PFSK-1 (cell line): ENCODE measurements at regions not wholly inside any gene's neighbourhood (a gene's known extent, or its start where the extent isn't known, plus 50 kb on each side); places are given as distances from the start of the nearest gene placed in this dataset.

Source experiments
- FOXP2 ChIP-seq: optimal IDR thresholded peaks from 2 replicates; pipeline ENCODE3; 2011; ENCODE audit warnings: borderline replicate concordance, control low read depth, inconsistent platforms; ENCODE audit not compliant: insufficient read depth; ENCODE audit errors: extremely low read length, extremely low read depth
- POLR2AphosphoS5 ChIP-seq: IDR thresholded peaks from 2 replicates; pipeline ENCODE4 v1.6.1; 2012; ENCODE audit warnings: low read depth, mild to moderate bottlenecking, control low read depth, low read length, moderate library complexity
- REST ChIP-seq, 2 experiments: IDR thresholded peaks; 2 replicates each; pipeline versions ENCODE4 v1.6.1 to v1.8.0; 2011 to 2012; ENCODE audit warnings: low read depth in 2 of 2, low read length in 2 of 2, control low read depth in 1 of 2, inconsistent platforms in 1 of 2, mild to moderate bottlenecking in 1 of 2, moderate library complexity in 1 of 2; ENCODE audit not compliant: insufficient read depth in 1 of 2
- SIN3A ChIP-seq: IDR thresholded peaks from 2 replicates; pipeline ENCODE4 v1.6.1; 2012; ENCODE audit warnings: mild to moderate bottlenecking, low read length, moderate library complexity, borderline replicate concordance; ENCODE audit not compliant: insufficient read depth
- TAF1 ChIP-seq: IDR thresholded peaks from 2 replicates; pipeline ENCODE4 v1.6.1; 2012; ENCODE audit warnings: low read length, control low read depth, borderline replicate concordance; ENCODE audit not compliant: insufficient read depth

DNA sequence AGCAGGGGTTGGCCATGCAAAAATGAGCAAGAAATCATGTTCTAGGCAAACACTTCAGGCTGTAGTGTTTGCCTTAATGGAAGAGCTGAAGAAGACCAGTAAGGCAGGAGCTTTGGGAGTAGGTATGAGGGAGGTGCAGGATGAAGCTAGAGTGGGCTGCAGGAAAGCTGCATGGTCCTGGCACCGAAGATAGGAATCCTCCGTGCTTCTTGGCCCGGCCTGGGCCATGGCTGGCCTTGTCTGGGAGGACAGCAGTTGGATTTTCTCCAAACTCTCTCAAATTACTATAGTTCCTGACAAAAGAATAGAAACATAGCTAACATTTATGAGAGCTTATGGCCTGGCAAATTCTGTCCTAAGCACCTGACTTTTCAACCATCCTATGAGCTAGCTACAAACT is 116.5 kb downstream of the UCHL1 start:
- no peak for TF ChIP-seq SIN3A
- no peak for TF ChIP-seq POLR2AphosphoS5
- no peak for TF ChIP-seq FOXP2
- TF ChIP-seq REST (IDR thresholded peaks at IDR 0.05; ENCODE audit: insufficient read depth in 1 of 2, low read depth in 2 of 2, low read length in 2 of 2): no peak
- no peak for TF ChIP-seq TAF1

- TF ChIP-seq REST (IDR thresholded peaks at IDR 0.05; ENCODE audit: insufficient read depth in 1 of 2, low read depth in 2 of 2, low read length in 2 of 2) (no peak), TAF1 (no peak), POLR2AphosphoS5 (no peak), SIN3A (no peak), FOXP2 (no peak)
Measured at GRCh38 chr4:41374490-41374889, 117.8 kb downstream of the UCHL1 start.

- no peak for TF ChIP-seq TAF1
- no peak for TF ChIP-seq POLR2AphosphoS5
- no peak for TF ChIP-seq FOXP2
- no peak for TF ChIP-seq SIN3A
- TF ChIP-seq REST (IDR thresholded peaks at IDR 0.05; ENCODE audit: insufficient read depth in 1 of 2, low read depth in 2 of 2, low read length in 2 of 2): no peak
Measured at GRCh38 chr4:41375561-41375960, 118.8 kb downstream of the UCHL1 start.

GRCh38 chr4:41377196-41377595 is 120.5 kb downstream of the UCHL1 start:
- no peak for TF ChIP-seq FOXP2
- TF ChIP-seq POLR2AphosphoS5: no peak
- TF ChIP-seq TAF1: no peak
- TF ChIP-seq REST (IDR thresholded peaks at IDR 0.05; ENCODE audit: insufficient read depth in 1 of 2, low read depth in 2 of 2, low read length in 2 of 2): no peak
- no peak for TF ChIP-seq SIN3A

DNA sequence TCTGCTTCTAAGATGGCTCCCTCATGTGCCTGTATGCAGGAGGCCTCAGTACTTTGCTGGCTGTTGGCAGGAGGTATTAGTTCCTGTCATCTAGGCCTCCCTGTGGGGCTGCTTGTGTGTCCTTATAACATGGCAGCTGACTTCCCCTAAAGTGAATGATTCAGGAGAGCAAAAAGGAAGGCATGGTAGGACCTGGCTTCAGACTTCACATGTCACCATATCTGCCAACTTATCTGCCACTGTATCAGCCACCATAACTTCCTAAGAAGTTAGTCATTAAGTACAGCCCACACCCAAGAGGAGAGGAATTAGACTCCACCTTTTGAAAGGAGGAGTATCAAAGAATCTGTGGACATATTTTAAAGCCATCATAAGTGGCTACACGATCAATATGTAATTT is 122.5 kb downstream of the UCHL1 start:
- TF ChIP-seq TAF1: no peak
- TF ChIP-seq FOXP2: no peak
- TF ChIP-seq SIN3A: no peak
- TF ChIP-seq REST (IDR thresholded peaks at IDR 0.05; ENCODE audit: insufficient read depth in 1 of 2, low read depth in 2 of 2, low read length in 2 of 2): no peak
- TF ChIP-seq POLR2AphosphoS5: no peak
